Transverse colon (tissue), 4 donors: ENCODE measurements at regions not wholly inside any gene's neighbourhood (a gene's known extent, or its start where the extent isn't known, plus 50 kb on each side); places are given as distances from the start of the nearest gene placed in this dataset.

Experiments
- CTCF ChIP-seq, 5 experiments: fragments of 200-600 bp in 3 of 5; fragments of 450-650 bp in 2 of 5; sonication (generic) in 3 of 5; IDR thresholded peaks; 1 replicate in 2 of 5; 2 replicates in 3 of 5; pipeline ENCODE4 v1.5.1; 2016 to 2017; ENCODE audit warnings: antibody characterized with exemption in 5 of 5, inconsistent platforms in 3 of 5, mild to moderate bottlenecking in 2 of 5, moderate library complexity in 1 of 5
- EP300 ChIP-seq: sonication (generic); formaldehyde crosslinking; IDR thresholded peaks from one replicate; pipeline ENCODE4 v1.6.1; 2017; ENCODE audit warnings: antibody characterized with exemption, low read depth
- POLR2A ChIP-seq: fragments of 450-650 bp; IDR thresholded peaks from one replicate; pipeline ENCODE4 v1.6.1; 2016; ENCODE audit warnings: antibody characterized with exemption, mild to moderate bottlenecking, moderate library complexity
- POLR2AphosphoS5 ChIP-seq, 3 donors: sonication (generic); formaldehyde crosslinking; IDR thresholded peaks; one replicate each; pipeline ENCODE4 v1.6.1; 2016; ENCODE audit warnings: antibody characterized with exemption in 3 of 3

DNA sequence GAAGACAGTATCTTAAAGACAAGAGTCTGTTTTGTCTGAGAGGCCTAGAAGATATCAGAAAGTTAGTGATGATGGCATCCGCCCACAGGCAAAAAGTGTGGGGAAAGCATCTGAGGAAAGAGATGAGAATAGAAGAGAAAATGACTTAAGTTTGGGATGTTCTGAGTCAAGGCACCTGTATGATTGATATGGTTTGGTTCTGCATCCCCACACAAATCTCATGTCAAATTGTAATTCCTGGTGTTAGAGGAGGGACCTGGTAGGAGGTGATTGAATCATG, 568.2 kb upstream of the MGMT start:
- no peak for TF ChIP-seq EP300
- no peak for TF ChIP-seq CTCF (IDR thresholded peaks at IDR 0.05)
- TF ChIP-seq POLR2A = no peak
- no peak for TF ChIP-seq POLR2AphosphoS5 (IDR thresholded peaks at IDR 0.05)
